H1 (cell line): ENCODE measurements at regions not wholly inside any gene's neighbourhood (a gene's known extent, or its start where the extent isn't known, plus 50 kb on each side); places are given as distances from the start of the nearest gene placed in this dataset.

Experiments
- CTCF ChIA-PET: fragments of 300-600 bp; sonication (Branson Sonifier 250); formaldehyde crosslinking; loops from one replicate; lab custom pipeline; 2021; ENCODE audit not compliant: partially characterized antibody; lab: Charles Lee
- POLR2A ChIA-PET: fragments of 300-600 bp; sonication (Branson Sonifier 250); formaldehyde crosslinking; loops from one replicate; lab custom pipeline; 2021; ENCODE audit warnings: inconsistent platforms; ENCODE audit not compliant: partially characterized antibody; lab: Charles Lee
- DNase-seq, 2 experiments: peaks; one replicate each; pipeline versions ENCODE4 v3.0.0 to v3.0.0-alpha.2; 2010 to 2022; ENCODE audit warnings: low spot score in 2 of 2, low read depth in 1 of 2, mixed read lengths in 1 of 2
- FAIRE-seq: peaks from 2 replicates; lab custom pipeline; 2011; peaks lifted over from hg19 to GRCh38; lab: Jason Lieb, UNC
- H2AFZ ChIP-seq: 2 replicates; pipeline ENCODE4 v1.8.1; 2012; ENCODE audit warnings: low read length, inconsistent platforms
- H2AK5ac ChIP-seq: 2 replicates; pipeline ENCODE4 v1.6.1; 2013; ENCODE audit warnings: low read depth, low read length
- H2BK120ac ChIP-seq: replicated peaks from 2 replicates; pipeline ENCODE3; 2013; ENCODE audit warnings: low read depth, low read length, inconsistent platforms
- H2BK12ac ChIP-seq: 2 replicates; pipeline ENCODE4 v1.6.1; 2013; ENCODE audit warnings: low read depth, low read length
- H2BK15ac ChIP-seq: 2 replicates; pipeline ENCODE4 v1.6.1; 2013; ENCODE audit warnings: low read length
- H2BK20ac ChIP-seq: 2 replicates; pipeline ENCODE4 v1.6.1; 2013; ENCODE audit warnings: low read length
- H2BK5ac ChIP-seq: 2 replicates; pipeline ENCODE4 v1.6.1; 2013; ENCODE audit warnings: low read depth, low read length
- H3K14ac ChIP-seq: 2 replicates; pipeline ENCODE4 v1.6.1; 2013; ENCODE audit warnings: inconsistent platforms; ENCODE audit not compliant: insufficient read length
- H3K18ac ChIP-seq: 2 replicates; pipeline ENCODE4 v1.6.1; 2013; ENCODE audit warnings: low read length; ENCODE audit errors: extremely low read depth
- H3K23ac ChIP-seq: 2 replicates; pipeline ENCODE4 v1.6.1; 2013; ENCODE audit warnings: inconsistent platforms; ENCODE audit not compliant: insufficient read length
- H3K23me2 ChIP-seq: 2 replicates; pipeline ENCODE4 v1.6.1; 2013; ENCODE audit warnings: low read depth, low read length
- H3K27ac ChIP-seq: 2 replicates; pipeline ENCODE4 v1.6.1; 2011; ENCODE audit warnings: low read depth, low read length, inconsistent platforms
- H3K27me3 ChIP-seq, 4 experiments: replicated peaks in 1 of 4; 1 replicate in 1 of 4; 2 replicates in 3 of 4; pipeline versions ENCODE4 v1.6.1 to v1.8.1; 2011 to 2013; ENCODE audit warnings: low read length in 3 of 4, mild to moderate bottlenecking in 3 of 4, inconsistent platforms in 2 of 4, mixed read lengths in 2 of 4, moderate library complexity in 1 of 4; ENCODE audit not compliant: control insufficient read depth in 3 of 4, insufficient read depth in 3 of 4; ENCODE audit errors: extremely low read depth in 1 of 4
- H3K36me3 ChIP-seq, 4 experiments: 2 replicates each; pipeline versions ENCODE4 v1.6.1 to v1.8.1; 2011 to 2013; ENCODE audit warnings: mild to moderate bottlenecking in 4 of 4, low read length in 3 of 4, moderate library complexity in 2 of 4, control low read depth in 1 of 4, inconsistent platforms in 1 of 4; ENCODE audit not compliant: insufficient read depth in 4 of 4, control insufficient read depth in 2 of 4
- H3K4ac ChIP-seq: replicated peaks from 2 replicates; pipeline ENCODE3; 2013; ENCODE audit warnings: low read length, low read depth, mixed read lengths, inconsistent platforms; ENCODE audit not compliant: insufficient read length
- H3K4me1 ChIP-seq, 4 experiments: replicated peaks in 1 of 4; 1 replicate in 1 of 4; 2 replicates in 3 of 4; pipeline versions ENCODE4 v1.6.1 to v1.8.1; 2011 to 2013; ENCODE audit warnings: low read length in 3 of 4, inconsistent platforms in 2 of 4, mixed read lengths in 1 of 4; ENCODE audit not compliant: insufficient read depth in 4 of 4, control insufficient read depth in 3 of 4
- H3K4me2 ChIP-seq, 2 experiments: 2 replicates each; pipeline versions ENCODE4 v1.6.1 to v1.8.1; 2011 to 2013; ENCODE audit warnings: low read depth in 2 of 2, low read length in 2 of 2, control low read depth in 1 of 2, inconsistent platforms in 1 of 2, mild to moderate bottlenecking in 1 of 2; ENCODE audit not compliant: insufficient read depth in 1 of 2
- H3K4me3 ChIP-seq, 4 experiments: fragments of 200-600, 300-600 bp in 1 of 4; sonication (generic), shearing (Covaris generic), sonication (Bioruptor Twin) in 1 of 4; 2 replicates each; pipeline versions ENCODE4 v1.5.1 to v1.8.1; 2011 to 2016; ENCODE audit warnings: low read length in 4 of 4, low read depth in 3 of 4, control low read depth in 2 of 4, inconsistent platforms in 2 of 4, mild to moderate bottlenecking in 2 of 4, mixed read lengths in 1 of 4, moderate library complexity in 1 of 4; ENCODE audit not compliant: insufficient read depth in 2 of 4; ENCODE audit errors: extremely low read depth in 1 of 4
- H3K56ac ChIP-seq: replicated peaks from 2 replicates; pipeline ENCODE3; 2013; ENCODE audit warnings: low read depth, mild to moderate bottlenecking, mixed read lengths, low read length, inconsistent platforms; ENCODE audit not compliant: insufficient read length
- H3K79me1 ChIP-seq: 2 replicates; pipeline ENCODE4 v1.6.1; 2013; ENCODE audit warnings: low read depth, low read length, control low read depth
- H3K79me2 ChIP-seq, 2 experiments: 2 replicates each; pipeline versions ENCODE4 v1.6.1 to v1.8.1; 2012 to 2013; ENCODE audit warnings: low read length in 2 of 2, mild to moderate bottlenecking in 2 of 2, inconsistent platforms in 1 of 2; ENCODE audit not compliant: insufficient read depth in 2 of 2, control insufficient read depth in 1 of 2
- H3K9ac ChIP-seq, 4 experiments: replicated peaks in 1 of 4; 1 replicate in 1 of 4; 2 replicates in 3 of 4; pipeline versions ENCODE4 v1.6.1 to v1.8.1; 2011 to 2013; ENCODE audit warnings: low read depth in 3 of 4, low read length in 3 of 4, control low read depth in 2 of 4, mild to moderate bottlenecking in 2 of 4, moderate library complexity in 2 of 4, inconsistent platforms in 1 of 4; ENCODE audit errors: extremely low read depth in 1 of 4
- H3K9me3 ChIP-seq, 2 experiments: 2 replicates each; pipeline versions ENCODE4 v1.6.1 to v1.8.1; 2012 to 2013; ENCODE audit warnings: mild to moderate bottlenecking in 2 of 2, moderate library complexity in 2 of 2, control low read depth in 1 of 2, inconsistent platforms in 1 of 2, low read depth in 1 of 2, low read length in 1 of 2, mixed read lengths in 1 of 2; ENCODE audit not compliant: insufficient read depth in 2 of 2
- H4K20me1 ChIP-seq, 2 experiments: replicated peaks in 1 of 2; 2 replicates each; pipeline versions ENCODE3 to v1.8.1; 2011 to 2013; ENCODE audit warnings: inconsistent platforms in 2 of 2, low read length in 2 of 2, mild to moderate bottlenecking in 1 of 2; ENCODE audit not compliant: insufficient read depth in 2 of 2, control insufficient read depth in 1 of 2
- H4K5ac ChIP-seq: 2 replicates; pipeline ENCODE4 v1.6.1; 2013; ENCODE audit warnings: low read length, low read depth, mixed read lengths, inconsistent platforms; ENCODE audit not compliant: insufficient read length
- H4K8ac ChIP-seq: 2 replicates; pipeline ENCODE4 v1.8.0; 2013; ENCODE audit warnings: mild to moderate bottlenecking, moderate library complexity, low read length, inconsistent platforms; ENCODE audit not compliant: insufficient read depth; ENCODE audit errors: extremely low read depth
- H4K91ac ChIP-seq: replicated peaks from 2 replicates; pipeline ENCODE3; 2013; ENCODE audit warnings: low read length, mixed read lengths, inconsistent platforms; ENCODE audit not compliant: insufficient read length
- BACH1 ChIP-seq: IDR thresholded peaks from 2 replicates; pipeline ENCODE4 v1.6.1; 2012; ENCODE audit warnings: low read length, improper control_type of control experiment
- CHD1 ChIP-seq: IDR thresholded peaks from 2 replicates; pipeline ENCODE4 v1.6.1; 2012; ENCODE audit warnings: low read depth, low read length, improper control_type of control experiment
- EGR1 ChIP-seq: IDR thresholded peaks from 2 replicates; pipeline ENCODE4 v1.6.1; 2011; ENCODE audit warnings: low read depth, low read length, borderline replicate concordance
- HDAC6 ChIP-seq: IDR thresholded peaks from one replicate; pipeline ENCODE4 v1.7.1; 2012; ENCODE audit warnings: low read depth, mild to moderate bottlenecking, inconsistent platforms, low read length, moderate library complexity
- JUN ChIP-seq: IDR thresholded peaks from 2 replicates; pipeline ENCODE4 v1.6.1; 2011; ENCODE audit warnings: low read depth, mild to moderate bottlenecking, improper control_type of control experiment, low read length
- KDM1A ChIP-seq: fragments of 200-600, 300-600 bp; sonication (generic); IDR thresholded peaks from 2 replicates; pipeline ENCODE4 v1.7.1; 2016; ENCODE audit warnings: mild to moderate bottlenecking, low read length, borderline replicate concordance
- MAFK ChIP-seq: IDR thresholded peaks from 2 replicates; pipeline ENCODE4 v1.6.1; 2012; ENCODE audit warnings: low read depth, mild to moderate bottlenecking, improper control_type of control experiment, low read length
- NANOG ChIP-seq: IDR thresholded peaks from 2 replicates; pipeline ENCODE4 v1.6.1; 2011; ENCODE audit warnings: low read length, low read depth, mild to moderate bottlenecking, inconsistent platforms; ENCODE audit not compliant: insufficient read depth, poor library complexity, severe bottlenecking
- POLR2AphosphoS5 ChIP-seq: IDR thresholded peaks from 2 replicates; pipeline ENCODE4 v1.6.1; 2011; ENCODE audit warnings: low read depth, low read length
- RFX5 ChIP-seq: IDR thresholded peaks from 2 replicates; pipeline ENCODE4 v1.6.1; 2011; ENCODE audit warnings: low read depth, low read length, improper control_type of control experiment, borderline replicate concordance
- SP4 ChIP-seq: IDR thresholded peaks from 2 replicates; pipeline ENCODE4 v1.6.1; 2012; ENCODE audit warnings: low read length, inconsistent platforms
- TCF12 ChIP-seq: IDR thresholded peaks from 2 replicates; pipeline ENCODE4 v1.6.1; 2011; ENCODE audit warnings: low read depth, mild to moderate bottlenecking, low read length
- WGBS, 2 experiments: shearing (Covaris generic) in 1 of 2; methylation state at CpG; one replicate each; pipeline versions ENCODE4 v1.1.6 to v1.1.7; 2013 to 2015; ENCODE audit warnings: low lambda C conversion rate in 2 of 2, mixed read lengths in 2 of 2, inconsistent platforms in 1 of 2, low coverage in 1 of 2, missing lambda C conversion rate in 1 of 2; ENCODE audit not compliant: insufficient replicate concordance in 2 of 2, insufficient coverage in 1 of 2, insufficient read length in 1 of 2; ENCODE audit errors: extremely low coverage in 1 of 2, missing lambda C conversion rate in 1 of 2; 5-methylcytosine and 5-hydroxymethylcytosine counted together

DNA sequence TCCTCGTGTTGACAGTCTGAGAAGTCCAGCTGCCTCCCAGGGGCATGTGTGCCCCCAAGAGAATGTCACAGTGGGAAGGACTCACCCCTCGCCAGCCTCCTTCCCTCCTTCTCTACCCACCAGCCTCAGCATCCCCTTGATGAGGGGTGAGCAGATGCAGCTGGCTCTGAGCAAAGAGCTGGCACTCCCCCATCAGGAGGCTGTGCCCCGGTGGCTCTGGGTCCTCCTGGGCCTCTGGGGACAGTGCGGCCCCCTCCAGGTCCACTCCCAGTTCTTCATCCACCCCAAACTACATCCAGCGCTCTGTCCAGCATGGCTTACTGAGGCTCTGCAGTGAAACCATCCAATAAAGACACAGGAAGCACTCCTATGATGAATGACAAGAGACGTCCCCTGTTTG lies 210.4 kb downstream of the BRD1 start:
- 94% methylated on average over 5 of the region's 6 CpGs; no CpG with 5 or more reads in 1 of the 2 experiments for WGBS, 2 experiments
- no peaks in the 10 kb centered on the region for H3K79me2 ChIP-seq
- H3K23me2 ChIP-seq: no peaks in the 10 kb centered on the region
- FAIRE-seq (no peak), DNase-seq (no peak)
- H2BK20ac ChIP-seq: no peak overlapping the region
- H3K9ac ChIP-seq: no peak overlapping the region
- no peaks in the 10 kb centered on the region for H4K20me1 ChIP-seq
- no peaks in the 10 kb centered on the region; a peak in 1 of 7 replicates for H3K4me1 ChIP-seq
- no peak overlapping the region for H3K4me2 ChIP-seq
- H3K27ac ChIP-seq: no peak overlapping the region
- no peak overlapping the region for H2BK15ac ChIP-seq
- no peak overlapping the region for H3K4me3 ChIP-seq
- TF ChIP-seq BACH1: no peak
- TF ChIP-seq SP4: no peak
- TF ChIP-seq JUN: no peak
- no peak for TF ChIP-seq HDAC6
- TF ChIP-seq MAFK: no peak
- no peak for TF ChIP-seq CHD1
- no peak for TF ChIP-seq KDM1A
- TF ChIP-seq POLR2AphosphoS5: no peak
- no peak for TF ChIP-seq EGR1
- no peak for TF ChIP-seq RFX5
- no peak for TF ChIP-seq TCF12
- no peak for TF ChIP-seq NANOG
- no peak overlapping the region for H3K14ac ChIP-seq
- H4K5ac ChIP-seq: no peak overlapping the region
- H3K56ac ChIP-seq: no peak overlapping the region
- no peak overlapping the region for H2AFZ ChIP-seq
- no peak overlapping the region for H2AK5ac ChIP-seq
- no peak overlapping the region for H3K23ac ChIP-seq
- H2BK5ac ChIP-seq: no peak overlapping the region
- H4K91ac ChIP-seq: no peak overlapping the region
- no peak overlapping the region for H3K18ac ChIP-seq
- H3K27me3 ChIP-seq: no peaks in the 10 kb centered on the region
- no peak overlapping the region for H4K8ac ChIP-seq
- H2BK12ac ChIP-seq: no peak overlapping the region
- H3K4ac ChIP-seq: no peak overlapping the region
- H3K79me1 ChIP-seq: no peaks in the 10 kb centered on the region
- no peaks in the 10 kb centered on the region; a peak in 1 of 4 replicates for H3K9me3 ChIP-seq
- CTCF ChIA-PET: no interaction called here
- POLR2A ChIA-PET: no interaction called here
- no peak overlapping the region for H2BK120ac ChIP-seq
- H3K36me3 ChIP-seq: no peaks in the 10 kb centered on the region
